SU-DHL-6 (cell line): ENCODE measurements at regions not wholly inside any gene's neighbourhood (a gene's known extent, or its start where the extent isn't known, plus 50 kb on each side); places are given as distances from the start of the nearest gene placed in this dataset.

Experiments
- EZH2phosphoT487 ChIP-seq: fragments of 200-600 bp; sonication (generic), shearing (Covaris generic); conservative IDR thresholded peaks from 2 replicates; pipeline ENCODE4 v1.6.1; 2018; ENCODE audit warnings: mild to moderate bottlenecking, antibody characterized with exemption, low read length, moderate library complexity, mixed read lengths
- TF ChIP-seq, protein P1 (sequence below): fragments of 200-600 bp; sonication (generic); IDR thresholded peaks from one replicate; pipeline ENCODE4 v1.5.1; 2017; ENCODE audit warnings: antibody characterized with exemption, mild to moderate bottlenecking, low read length, moderate library complexity; ENCODE audit not compliant: insufficient read depth, poor library complexity, severe bottlenecking

DNA sequence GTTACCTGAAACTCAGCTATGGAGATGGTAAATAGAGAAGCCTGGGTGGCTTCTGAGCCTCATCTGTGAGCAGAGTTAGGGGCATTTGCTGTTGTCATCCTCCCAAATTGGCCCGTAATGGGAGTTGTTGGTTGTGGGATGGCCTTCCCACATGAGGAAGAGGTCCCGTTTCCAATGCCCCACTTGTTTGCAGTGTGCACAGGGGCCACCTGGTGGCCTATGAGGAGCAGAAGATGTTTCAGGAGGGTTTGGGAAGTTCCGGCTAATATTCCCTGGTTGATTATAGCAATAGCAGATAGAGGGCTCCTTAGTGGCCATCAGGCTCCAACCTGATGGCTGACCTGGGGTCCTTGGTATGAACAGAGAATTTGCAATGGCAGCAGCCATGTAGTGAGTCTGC is 1546.5 kb downstream of the OTOL1 start:
- TF ChIP-seq, protein P1, sequence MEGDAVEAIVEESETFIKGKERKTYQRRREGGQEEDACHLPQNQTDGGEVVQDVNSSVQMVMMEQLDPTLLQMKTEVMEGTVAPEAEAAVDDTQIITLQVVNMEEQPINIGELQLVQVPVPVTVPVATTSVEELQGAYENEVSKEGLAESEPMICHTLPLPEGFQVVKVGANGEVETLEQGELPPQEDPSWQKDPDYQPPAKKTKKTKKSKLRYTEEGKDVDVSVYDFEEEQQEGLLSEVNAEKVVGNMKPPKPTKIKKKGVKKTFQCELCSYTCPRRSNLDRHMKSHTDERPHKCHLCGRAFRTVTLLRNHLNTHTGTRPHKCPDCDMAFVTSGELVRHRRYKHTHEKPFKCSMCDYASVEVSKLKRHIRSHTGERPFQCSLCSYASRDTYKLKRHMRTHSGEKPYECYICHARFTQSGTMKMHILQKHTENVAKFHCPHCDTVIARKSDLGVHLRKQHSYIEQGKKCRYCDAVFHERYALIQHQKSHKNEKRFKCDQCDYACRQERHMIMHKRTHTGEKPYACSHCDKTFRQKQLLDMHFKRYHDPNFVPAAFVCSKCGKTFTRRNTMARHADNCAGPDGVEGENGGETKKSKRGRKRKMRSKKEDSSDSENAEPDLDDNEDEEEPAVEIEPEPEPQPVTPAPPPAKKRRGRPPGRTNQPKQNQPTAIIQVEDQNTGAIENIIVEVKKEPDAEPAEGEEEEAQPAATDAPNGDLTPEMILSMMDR: peak; percentile 12
- TF ChIP-seq EZH2phosphoT487: no peak
